ENCODE measurements at regions not wholly inside any gene's neighbourhood (a gene's known extent, or its start where the extent isn't known, plus 50 kb on each side); places are given as distances from the start of the nearest gene placed in this dataset.

DNA sequence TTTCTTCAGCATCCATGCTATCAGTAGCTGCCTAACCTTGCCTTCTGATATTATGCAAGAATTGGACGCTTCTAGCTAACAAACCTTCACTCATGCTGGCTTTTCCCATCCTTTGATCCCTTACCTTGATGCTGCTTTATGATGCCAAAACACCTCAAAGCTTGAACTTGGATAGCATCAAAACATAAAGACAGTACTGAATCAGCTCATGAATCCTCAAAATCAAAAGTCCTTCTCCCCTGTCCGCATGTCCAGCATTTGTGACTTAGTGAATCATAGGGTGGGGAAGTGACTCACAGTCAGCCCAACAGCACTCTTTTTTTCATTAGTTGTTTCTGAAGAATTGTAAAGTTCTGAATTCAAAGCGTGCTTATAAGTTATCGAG, 89.5 kb upstream of the PIK3CG start:
- no peaks in the 10 kb centered on the region for H3K36me3 ChIP-seq (ENCODE audit: insufficient read depth, low read length)
- no peak overlapping the region for H2AFZ ChIP-seq (ENCODE audit: low read length)
- no peaks in the 10 kb centered on the region for H4K20me1 ChIP-seq (ENCODE audit: insufficient read depth, low read length, poor library complexity, severe bottlenecking)
- H3K27me3 ChIP-seq (ENCODE audit: insufficient read depth, low read length, poor library complexity, severe bottlenecking) = no peaks in the 10 kb centered on the region
- H3K4me2 ChIP-seq (ENCODE audit: low read depth, low read length, poor library complexity, severe bottlenecking) = no peak overlapping the region
- H3K9me2 ChIP-seq (replicated peaks; ENCODE audit: low read depth, low read length) = no peaks in the 10 kb centered on the region
- no peak for TF ChIP-seq EZH2phosphoT487 (IDR thresholded peaks at IDR 0.05; ENCODE audit: borderline replicate concordance)
- TF ChIP-seq, protein P1, sequence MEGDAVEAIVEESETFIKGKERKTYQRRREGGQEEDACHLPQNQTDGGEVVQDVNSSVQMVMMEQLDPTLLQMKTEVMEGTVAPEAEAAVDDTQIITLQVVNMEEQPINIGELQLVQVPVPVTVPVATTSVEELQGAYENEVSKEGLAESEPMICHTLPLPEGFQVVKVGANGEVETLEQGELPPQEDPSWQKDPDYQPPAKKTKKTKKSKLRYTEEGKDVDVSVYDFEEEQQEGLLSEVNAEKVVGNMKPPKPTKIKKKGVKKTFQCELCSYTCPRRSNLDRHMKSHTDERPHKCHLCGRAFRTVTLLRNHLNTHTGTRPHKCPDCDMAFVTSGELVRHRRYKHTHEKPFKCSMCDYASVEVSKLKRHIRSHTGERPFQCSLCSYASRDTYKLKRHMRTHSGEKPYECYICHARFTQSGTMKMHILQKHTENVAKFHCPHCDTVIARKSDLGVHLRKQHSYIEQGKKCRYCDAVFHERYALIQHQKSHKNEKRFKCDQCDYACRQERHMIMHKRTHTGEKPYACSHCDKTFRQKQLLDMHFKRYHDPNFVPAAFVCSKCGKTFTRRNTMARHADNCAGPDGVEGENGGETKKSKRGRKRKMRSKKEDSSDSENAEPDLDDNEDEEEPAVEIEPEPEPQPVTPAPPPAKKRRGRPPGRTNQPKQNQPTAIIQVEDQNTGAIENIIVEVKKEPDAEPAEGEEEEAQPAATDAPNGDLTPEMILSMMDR (conservative IDR thresholded peaks at IDR 0.05; ENCODE audit: low read length) = no peak
- H3K79me2 ChIP-seq (ENCODE audit: insufficient read depth, low read length) = no peaks in the 10 kb centered on the region
- H3K4me3 ChIP-seq (ENCODE audit: low read length, poor library complexity, severe bottlenecking) = no peak overlapping the region
- H3K4me1 ChIP-seq (ENCODE audit: insufficient read depth, low read length, poor library complexity, severe bottlenecking) = no peaks in the 10 kb centered on the region
- no peak overlapping the region for H3K9ac ChIP-seq (ENCODE audit: low read depth, low read length, poor library complexity, severe bottlenecking)
- H3F3A ChIP-seq (ENCODE audit: low read depth) = no peaks in the 10 kb centered on the region
- no peaks in the 10 kb centered on the region for H3K9me3 ChIP-seq (ENCODE audit: insufficient read depth, low read depth, low read length)

DNA sequence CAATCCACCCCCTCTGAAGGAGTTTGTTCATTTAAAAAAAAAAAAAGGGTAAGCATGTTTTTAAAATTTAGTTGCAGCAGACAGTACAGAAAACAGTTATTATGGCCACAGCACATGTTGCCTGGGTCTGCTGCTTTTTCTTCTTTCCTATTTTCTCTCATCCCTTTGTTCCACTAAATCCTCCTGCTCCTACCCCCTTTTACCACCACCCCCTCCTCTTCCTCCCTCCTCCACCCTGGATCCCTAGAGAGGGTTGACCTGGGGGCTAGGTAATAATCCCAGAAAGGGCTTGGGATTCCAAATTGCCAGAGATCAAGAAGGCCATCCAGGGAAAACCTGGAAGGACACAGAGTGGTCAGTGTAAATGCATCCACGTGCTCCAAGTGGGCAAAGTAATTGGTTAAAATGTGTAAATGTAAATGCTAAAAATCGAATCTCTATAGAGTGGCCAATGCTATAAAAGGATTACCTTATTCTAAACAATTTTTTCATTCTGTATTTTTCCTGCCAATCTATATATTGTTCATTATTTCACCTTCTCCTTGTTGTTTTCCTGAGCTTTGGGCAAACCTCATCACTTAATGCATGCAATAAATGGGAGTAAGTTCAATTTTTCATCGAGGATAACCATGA, 89.0 kb upstream of the PIK3CG start:
- Histone ChIP-seq H3F3A (ENCODE audit: low read depth) (no peaks in the 10 kb centered on the region), H2AFZ (ENCODE audit: low read length) (no peak overlapping the region), H3K27me3 (ENCODE audit: insufficient read depth, low read length, poor library complexity, severe bottlenecking) (no peaks in the 10 kb centered on the region), H4K20me1 (ENCODE audit: insufficient read depth, low read length, poor library complexity, severe bottlenecking) (no peaks in the 10 kb centered on the region), H3K79me2 (ENCODE audit: insufficient read depth, low read length) (no peaks in the 10 kb centered on the region), H3K4me2 (ENCODE audit: low read depth, low read length, poor library complexity, severe bottlenecking) (no peak overlapping the region), H3K4me1 (ENCODE audit: insufficient read depth, low read length, poor library complexity, severe bottlenecking) (no peaks in the 10 kb centered on the region), H3K9me3 (ENCODE audit: insufficient read depth, low read depth, low read length) (no peaks in the 10 kb centered on the region), H3K9me2 (replicated peaks; ENCODE audit: low read depth, low read length) (no peaks in the 10 kb centered on the region), H3K9ac (ENCODE audit: low read depth, low read length, poor library complexity, severe bottlenecking) (no peak overlapping the region), H3K4me3 (ENCODE audit: low read length, poor library complexity, severe bottlenecking) (no peak overlapping the region), H3K36me3 (ENCODE audit: insufficient read depth, low read length) (no peaks in the 10 kb centered on the region)
- TF ChIP-seq EZH2phosphoT487 (IDR thresholded peaks at IDR 0.05; ENCODE audit: borderline replicate concordance) = no peak
- TF ChIP-seq, protein P1 (conservative IDR thresholded peaks at IDR 0.05; ENCODE audit: low read length) = no peak

DNA sequence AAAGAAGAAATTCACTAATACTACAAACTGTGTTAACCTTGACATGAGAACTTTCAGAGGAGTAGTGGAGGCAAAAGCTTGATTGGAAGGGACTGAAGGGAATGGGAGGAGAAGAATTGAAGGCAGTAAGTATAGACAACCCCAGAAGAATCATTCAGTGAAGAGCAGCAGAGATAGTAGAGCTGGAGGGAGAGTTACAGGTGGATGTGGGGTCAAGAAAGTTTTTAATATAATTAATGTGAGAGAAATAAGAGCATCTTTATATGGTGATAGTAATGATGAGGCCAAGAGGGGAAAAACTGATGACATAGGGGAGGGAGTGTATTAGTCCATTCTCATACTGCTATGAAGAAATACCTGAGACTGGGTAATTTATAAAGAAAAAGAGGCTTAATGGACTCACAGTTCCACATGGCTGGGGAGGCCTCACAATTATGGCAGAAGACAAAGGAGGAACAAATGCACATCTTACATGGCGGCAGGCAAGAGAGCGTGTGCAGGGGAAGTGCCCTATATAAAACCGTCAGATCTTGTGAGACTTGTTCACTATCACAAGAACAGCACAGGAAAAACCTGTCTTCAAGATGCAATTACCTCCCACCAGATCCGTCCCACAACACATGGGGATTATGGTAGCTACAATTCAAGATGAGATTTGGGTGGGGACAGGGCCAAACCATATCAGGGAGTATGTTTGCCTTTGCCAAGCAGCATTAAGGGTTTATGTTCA, 88.3 kb upstream of the PIK3CG start:
- H3K4me2 ChIP-seq (ENCODE audit: low read depth, low read length, poor library complexity, severe bottlenecking) = no peak overlapping the region
- H2AFZ ChIP-seq (ENCODE audit: low read length) = no peak overlapping the region
- H3K4me1 ChIP-seq (ENCODE audit: insufficient read depth, low read length, poor library complexity, severe bottlenecking) = no peaks in the 10 kb centered on the region

More for the DNA sequence above, 88.3 kb upstream of the PIK3CG start:
- Histone ChIP-seq H3K9ac (ENCODE audit: low read depth, low read length, poor library complexity, severe bottlenecking) (no peak overlapping the region), H3K9me2 (replicated peaks; ENCODE audit: low read depth, low read length) (no peaks in the 10 kb centered on the region), H4K20me1 (ENCODE audit: insufficient read depth, low read length, poor library complexity, severe bottlenecking) (no peaks in the 10 kb centered on the region), H3F3A (ENCODE audit: low read depth) (no peaks in the 10 kb centered on the region), H3K4me3 (ENCODE audit: low read length, poor library complexity, severe bottlenecking) (no peak overlapping the region), H3K27me3 (ENCODE audit: insufficient read depth, low read length, poor library complexity, severe bottlenecking) (no peaks in the 10 kb centered on the region), H3K79me2 (ENCODE audit: insufficient read depth, low read length) (no peaks in the 10 kb centered on the region), H3K36me3 (ENCODE audit: insufficient read depth, low read length) (no peaks in the 10 kb centered on the region), H3K9me3 (ENCODE audit: insufficient read depth, low read depth, low read length) (no peaks in the 10 kb centered on the region)
- TF ChIP-seq, protein P1 (conservative IDR thresholded peaks at IDR 0.05; ENCODE audit: low read length) = no peak
- TF ChIP-seq EZH2phosphoT487 (IDR thresholded peaks at IDR 0.05; ENCODE audit: borderline replicate concordance) = no peak

All from Loucy (cell line).